Mucosa of rectum (tissue), 2 donors: ENCODE measurements at regions not wholly inside any gene's neighbourhood (a gene's known extent, or its start where the extent isn't known, plus 50 kb on each side); places are given as distances from the start of the nearest gene placed in this dataset.

Experiments used
- H3K27ac ChIP-seq, 2 donors: one replicate each; pipeline ENCODE4 v1.7.0; 2013; ENCODE audit warnings: inconsistent platforms in 2 of 2, low read depth in 2 of 2, low read length in 2 of 2
- H3K27me3 ChIP-seq, 2 donors: one replicate each; pipeline ENCODE4 v1.7.0; 2013; ENCODE audit warnings: low read length in 2 of 2; ENCODE audit not compliant: control insufficient read depth in 2 of 2, insufficient read depth in 2 of 2
- H3K36me3 ChIP-seq, 2 donors: one replicate each; pipeline ENCODE4 v1.7.0; 2013; ENCODE audit warnings: low read length in 2 of 2; ENCODE audit not compliant: control insufficient read depth in 2 of 2, insufficient read depth in 2 of 2
- H3K4me1 ChIP-seq, 2 donors: one replicate each; pipeline ENCODE4 v1.7.0; 2013; ENCODE audit warnings: low read length in 2 of 2, mild to moderate bottlenecking in 1 of 2; ENCODE audit not compliant: control insufficient read depth in 2 of 2, insufficient read depth in 2 of 2
- H3K4me3 ChIP-seq, 2 donors: one replicate each; pipeline ENCODE4 v1.7.0; 2013; ENCODE audit warnings: low read length in 2 of 2
- H3K9ac ChIP-seq, 2 donors: one replicate each; pipeline ENCODE4 v1.7.0; 2013; ENCODE audit warnings: low read length in 2 of 2, low read depth in 1 of 2, mild to moderate bottlenecking in 1 of 2
- H3K9me3 ChIP-seq, 2 donors: one replicate each; pipeline ENCODE4 v1.7.0; 2013; ENCODE audit warnings: low read length in 2 of 2; ENCODE audit not compliant: control insufficient read depth in 2 of 2
- donor health status: healthy.
- donor health status: Normal muscosa, but diverticular disease.

- no peaks in the 10 kb centered on the region for H3K27me3 ChIP-seq
- no peaks in the 10 kb centered on the region for H3K4me1 ChIP-seq
- H3K9me3 ChIP-seq: no peaks in the 10 kb centered on the region
Observed at GRCh38 chr12:77751939-77752338, 78.8 kb upstream of the NAV3 start.

DNA sequence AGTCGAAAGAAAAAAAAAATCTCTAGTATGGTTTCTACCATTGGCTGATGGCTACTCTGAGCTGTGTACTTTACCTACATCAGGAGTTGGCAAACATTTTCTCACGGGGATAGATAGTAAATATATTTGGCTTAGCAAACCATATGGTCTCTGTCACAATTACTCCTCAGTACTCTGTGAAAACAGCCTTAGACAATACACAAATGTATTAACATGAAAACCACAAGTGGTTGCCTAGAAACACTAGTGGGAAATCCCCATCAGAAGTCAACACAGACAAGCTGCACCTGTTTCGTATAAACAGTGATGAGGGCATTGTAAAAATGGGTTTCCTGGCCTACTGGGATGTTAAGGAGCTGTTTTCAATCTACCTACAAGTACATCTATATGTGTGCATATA lies 84.6 kb upstream of the NAV3 start:
- no peaks in the 10 kb centered on the region for H3K27me3 ChIP-seq
- H3K4me1 ChIP-seq: no peaks in the 10 kb centered on the region
- H3K9ac ChIP-seq: no peak overlapping the region
- H3K9me3 ChIP-seq: no peaks in the 10 kb centered on the region
- H3K4me3 ChIP-seq: no peak overlapping the region
- no peaks in the 10 kb centered on the region for H3K36me3 ChIP-seq
- H3K27ac ChIP-seq: no peak overlapping the region

More at GRCh38 chr12:77751939-77752338, 78.8 kb upstream of the NAV3 start:
- no peak overlapping the region for H3K4me3 ChIP-seq
- H3K9ac ChIP-seq: no peak overlapping the region
- H3K36me3 ChIP-seq: no peaks in the 10 kb centered on the region
- H3K27ac ChIP-seq: no peak overlapping the region

DNA sequence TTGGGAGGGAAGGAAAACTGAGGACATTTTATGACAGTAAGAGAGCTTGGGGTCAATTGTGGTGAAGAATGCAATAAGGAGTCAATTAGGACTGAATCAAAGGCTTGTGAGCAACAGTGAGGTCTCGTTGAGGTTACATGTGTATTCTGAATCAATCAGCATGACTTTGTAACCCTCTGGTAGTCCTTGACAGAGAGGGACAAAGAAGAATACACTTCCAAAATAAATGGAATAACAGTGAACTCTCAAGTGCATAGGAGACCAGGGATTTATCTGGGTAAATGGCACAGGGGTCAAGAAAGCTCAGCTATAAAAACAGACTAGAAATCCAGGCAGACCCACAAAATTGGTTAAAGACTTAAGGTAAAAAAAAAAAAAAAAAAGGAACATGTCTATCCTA lies 85.1 kb upstream of the NAV3 start:
- Histone ChIP-seq H3K4me3 (no peak overlapping the region), H3K36me3 (no peaks in the 10 kb centered on the region), H3K27ac (no peak overlapping the region), H3K9me3 (no peaks in the 10 kb centered on the region), H3K27me3 (no peaks in the 10 kb centered on the region), H3K9ac (no peak overlapping the region), H3K4me1 (no peaks in the 10 kb centered on the region)

DNA sequence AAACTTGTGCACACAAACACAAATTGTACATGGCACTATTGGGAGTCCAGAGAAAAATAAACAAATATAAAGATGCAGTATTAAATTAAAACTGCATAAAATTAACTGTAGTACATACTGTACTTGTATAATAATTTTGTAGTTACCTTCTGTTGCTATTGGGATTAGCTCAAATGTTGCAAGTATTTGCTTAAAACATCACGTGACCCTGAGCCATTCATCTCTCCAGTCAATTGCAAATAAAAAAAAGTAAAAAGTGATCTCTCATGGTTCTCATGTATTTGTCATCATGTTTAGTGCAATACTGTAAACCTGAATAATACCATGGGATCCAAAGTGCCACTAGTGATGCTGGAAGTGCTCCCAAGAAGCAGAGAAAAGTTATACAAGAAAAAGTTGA lies 88.1 kb upstream of the NAV3 start:
- Histone ChIP-seq H3K4me1 (no peaks in the 10 kb centered on the region), H3K27me3 (no peaks in the 10 kb centered on the region), H3K36me3 (no peaks in the 10 kb centered on the region), H3K9me3 (no peaks in the 10 kb centered on the region), H3K27ac (no peak overlapping the region), H3K9ac (no peak overlapping the region), H3K4me3 (no peak overlapping the region)

GRCh38 chr12:77741974-77742517 lies 88.6 kb upstream of the NAV3 start:
- H3K36me3 ChIP-seq: no peaks in the 10 kb centered on the region
- no peak overlapping the region for H3K9ac ChIP-seq
- no peaks in the 10 kb centered on the region for H3K9me3 ChIP-seq
- no peak overlapping the region for H3K4me3 ChIP-seq
- no peaks in the 10 kb centered on the region for H3K4me1 ChIP-seq
- H3K27me3 ChIP-seq: no peaks in the 10 kb centered on the region
- no peak overlapping the region for H3K27ac ChIP-seq

DNA sequence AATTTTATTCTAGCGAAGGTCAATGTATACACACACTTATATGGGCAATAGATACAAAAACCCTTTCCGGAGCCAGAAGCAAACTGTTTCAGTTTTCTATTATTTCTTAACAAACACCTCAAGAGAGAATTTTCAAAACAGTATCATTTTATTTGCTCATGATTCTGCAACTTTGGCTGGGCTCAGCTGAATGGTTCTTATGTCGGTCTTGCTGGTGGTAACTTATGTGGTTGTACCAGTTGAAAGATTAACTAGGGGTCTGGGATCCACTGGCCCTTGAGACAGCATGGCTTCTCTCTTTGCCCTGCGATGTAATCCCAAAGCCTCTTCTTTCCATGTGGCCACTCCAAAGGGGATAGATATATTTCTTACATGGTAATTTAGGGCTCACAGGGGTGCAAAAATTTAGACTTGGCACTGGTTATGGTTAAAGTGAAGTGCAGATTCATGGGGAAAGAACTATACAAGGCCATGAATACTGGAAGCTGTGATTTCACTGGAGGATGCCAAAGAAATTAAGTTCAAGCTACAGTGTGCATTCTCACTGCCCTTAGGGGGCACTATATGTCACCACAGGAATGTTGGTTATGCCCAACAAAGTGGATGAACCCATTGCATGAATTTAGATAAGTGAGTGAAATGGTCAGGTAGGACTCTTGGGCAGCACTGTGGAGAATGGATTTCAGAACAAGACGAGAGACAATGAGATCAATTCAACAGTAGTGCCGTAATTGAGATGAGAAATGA lies 94.3 kb upstream of the NAV3 start:
- Histone ChIP-seq H3K9ac (no peak overlapping the region), H3K4me3 (no peak overlapping the region), H3K9me3 (no peaks in the 10 kb centered on the region), H3K27ac (no peak overlapping the region), H3K27me3 (no peaks in the 10 kb centered on the region), H3K36me3 (no peaks in the 10 kb centered on the region), H3K4me1 (no peaks in the 10 kb centered on the region)

DNA sequence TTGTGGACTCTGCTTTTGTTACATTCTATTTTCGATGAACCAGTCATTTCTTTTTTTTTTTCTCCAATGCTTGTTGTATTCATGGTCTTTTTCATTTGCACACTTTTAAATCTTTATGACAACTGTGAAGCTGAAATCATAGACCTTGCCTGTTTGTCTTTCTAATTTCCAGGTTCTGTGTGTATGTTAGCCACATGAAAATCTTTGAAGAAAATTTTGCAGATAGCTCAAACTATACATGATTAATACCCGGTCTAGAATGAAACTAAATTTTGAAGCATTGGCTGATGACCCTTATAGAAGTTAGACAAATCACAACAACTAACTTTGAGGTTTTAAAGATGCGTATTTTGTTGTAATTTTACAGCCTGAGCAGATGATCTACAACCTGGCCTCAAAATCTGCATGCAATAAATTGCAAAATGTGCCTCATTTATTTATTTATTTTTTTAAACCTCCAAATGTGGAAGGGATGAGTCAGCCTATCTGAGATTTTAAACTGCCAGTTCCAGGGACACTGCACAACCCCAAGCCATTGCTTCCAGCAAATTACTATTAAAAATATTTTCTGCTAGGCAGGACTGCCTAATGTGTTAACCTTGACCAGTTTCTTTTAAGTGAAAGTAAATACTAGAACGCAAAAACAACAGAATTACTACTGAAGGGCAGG lies 96.3 kb upstream of the NAV3 start:
- H3K4me1 ChIP-seq: no peaks in the 10 kb centered on the region
- H3K27me3 ChIP-seq: no peaks in the 10 kb centered on the region
- no peak overlapping the region for H3K9ac ChIP-seq
- no peak overlapping the region for H3K4me3 ChIP-seq
- H3K27ac ChIP-seq: no peak overlapping the region
- H3K9me3 ChIP-seq: no peaks in the 10 kb centered on the region
- H3K36me3 ChIP-seq: no peaks in the 10 kb centered on the region

- H3K9me3 ChIP-seq: no peaks in the 10 kb centered on the region
- no peak overlapping the region for H3K4me3 ChIP-seq
- no peak overlapping the region for H3K27ac ChIP-seq
- H3K27me3 ChIP-seq: no peaks in the 10 kb centered on the region
- H3K4me1 ChIP-seq: no peaks in the 10 kb centered on the region
- H3K36me3 ChIP-seq: no peaks in the 10 kb centered on the region
- no peak overlapping the region for H3K9ac ChIP-seq
Observed at GRCh38 chr12:77728018-77728417, 102.7 kb upstream of the NAV3 start.

DNA sequence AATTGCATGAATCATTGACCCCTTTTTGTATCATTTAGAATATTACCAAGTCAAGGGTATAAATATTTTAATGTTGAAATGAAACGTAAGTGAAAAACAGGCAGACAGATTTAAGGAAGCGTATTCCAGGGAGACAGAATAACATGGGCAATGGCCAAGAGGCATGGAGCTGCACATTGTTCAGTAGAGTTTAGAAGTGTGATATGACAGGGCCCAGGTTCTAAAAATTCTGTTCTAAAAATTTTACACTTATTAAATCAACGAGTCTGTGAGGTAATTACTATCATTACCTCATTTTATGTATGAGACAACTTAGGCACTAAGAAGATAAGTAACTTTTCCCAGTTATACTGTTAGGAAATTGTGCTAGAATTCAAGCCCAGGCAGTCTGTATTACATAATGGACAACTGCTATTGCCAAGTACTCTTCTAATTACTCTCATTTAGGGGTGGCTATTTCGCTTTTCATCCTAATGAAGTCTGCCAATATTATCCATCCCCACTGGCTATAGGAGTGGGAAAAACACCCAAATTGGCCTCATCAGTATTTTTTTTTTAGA lies 103.2 kb upstream of the NAV3 start:
- Histone ChIP-seq H3K9me3 (no peaks in the 10 kb centered on the region), H3K4me1 (no peaks in the 10 kb centered on the region), H3K27ac (no peak overlapping the region), H3K9ac (no peak overlapping the region), H3K4me3 (no peak overlapping the region), H3K36me3 (no peaks in the 10 kb centered on the region), H3K27me3 (no peaks in the 10 kb centered on the region)

DNA sequence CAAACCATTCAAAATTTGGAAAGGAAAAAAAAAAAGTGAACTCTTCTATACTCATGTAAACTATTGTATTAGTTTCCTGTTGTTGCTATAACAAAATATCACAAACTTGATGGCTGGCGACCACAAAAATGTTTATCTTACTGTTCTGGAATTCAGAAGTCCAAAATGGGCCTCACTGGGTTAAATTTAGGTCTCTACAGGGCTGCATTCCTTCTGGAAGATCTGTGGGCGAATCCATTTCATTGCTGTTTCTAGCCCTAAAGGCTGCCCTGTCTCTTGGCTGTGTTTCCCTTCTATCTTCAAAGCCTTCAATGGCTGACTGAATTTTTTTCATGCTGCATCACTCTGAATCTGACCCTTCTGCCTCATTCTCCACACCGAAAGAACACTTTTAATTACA lies 105.1 kb upstream of the NAV3 start:
- Histone ChIP-seq H3K27ac (no peak overlapping the region), H3K4me1 (no peaks in the 10 kb centered on the region), H3K36me3 (no peaks in the 10 kb centered on the region), H3K9ac (no peak overlapping the region), H3K9me3 (no peaks in the 10 kb centered on the region), H3K27me3 (no peaks in the 10 kb centered on the region), H3K4me3 (no peak overlapping the region)
